ENCODE measurements at regions not wholly inside any gene's neighbourhood (a gene's known extent, or its start where the extent isn't known, plus 50 kb on each side); places are given as distances from the start of the nearest gene placed in this dataset.

GRCh38 chr2:42848726-42849290 is 56.4 kb upstream of the HAAO start:
- TF ChIP-seq EZH2 (IDR thresholded peaks at IDR 0.05; ENCODE audit: borderline replicate concordance, low read depth, low read length, poor library complexity, severe bottlenecking) (no peak), CTCF (conservative IDR thresholded peaks at IDR 0.05; ENCODE audit: low read depth, low read length) (no peak)
